ENCODE measurements at regions not wholly inside any gene's neighbourhood (a gene's known extent, or its start where the extent isn't known, plus 50 kb on each side); places are given as distances from the start of the nearest gene placed in this dataset.

GRCh38 chr15:31257286-31257685, 69.3 kb upstream of the KLF13 start:
- Histone ChIP-seq H3K9ac (ENCODE audit: insufficient read length) (no peak overlapping the region), H3K36me3 (ENCODE audit: insufficient read depth, low read length) (no peaks in the 10 kb centered on the region), H3K9me3 (ENCODE audit: low read depth, low read length) (no peaks in the 10 kb centered on the region), H3K4me3 (no peak overlapping the region), H3K27ac (no peak overlapping the region)
- no peak for DNase-seq (ENCODE audit: low read depth, low spot score)
- no peak for TF ChIP-seq FOXP2 (optimal IDR thresholded peaks at IDR 0.05; ENCODE audit: control extremely low read depth, extremely low read length, insufficient read depth)
- TF ChIP-seq POLR2AphosphoS5 (IDR thresholded peaks at IDR 0.05; ENCODE audit: borderline replicate concordance, low read depth, low read length) = no peak
- no peak for TF ChIP-seq EZH2 (IDR thresholded peaks at IDR 0.05)

DNA sequence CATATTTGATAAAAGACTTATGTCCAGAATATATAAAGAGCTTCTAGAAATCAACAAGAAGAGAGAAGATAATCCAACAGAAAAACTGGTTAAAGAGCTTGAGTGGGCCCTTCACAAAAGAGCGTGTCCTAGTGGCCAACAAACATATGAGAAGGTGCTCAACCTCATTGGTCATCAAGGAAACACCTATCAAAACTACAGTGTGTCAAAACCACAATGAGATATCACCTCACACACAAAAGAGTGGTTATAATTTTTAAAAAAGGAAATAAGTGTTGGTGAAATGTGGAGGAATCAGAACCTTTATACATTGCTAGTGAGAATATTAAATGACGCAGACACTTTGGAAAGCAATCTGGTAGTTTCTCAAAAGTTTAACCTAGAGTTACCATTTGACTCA, 68.4 kb upstream of the KLF13 start:
- Histone ChIP-seq H3K9ac (ENCODE audit: insufficient read length) (no peak overlapping the region), H3K4me3 (no peak overlapping the region), H3K9me3 (ENCODE audit: low read depth, low read length) (no peaks in the 10 kb centered on the region), H3K27ac (no peak overlapping the region), H3K36me3 (ENCODE audit: insufficient read depth, low read length) (no peaks in the 10 kb centered on the region)
- TF ChIP-seq POLR2AphosphoS5 (IDR thresholded peaks at IDR 0.05; ENCODE audit: borderline replicate concordance, low read depth, low read length) (no peak), EZH2 (IDR thresholded peaks at IDR 0.05) (no peak), FOXP2 (optimal IDR thresholded peaks at IDR 0.05; ENCODE audit: control extremely low read depth, extremely low read length, insufficient read depth) (no peak)
- no peak for DNase-seq (ENCODE audit: low read depth, low spot score)

- Histone ChIP-seq H3K4me3 (no peak overlapping the region), H3K9me3 (ENCODE audit: low read depth, low read length) (no peaks in the 10 kb centered on the region), H3K27ac (no peak overlapping the region), H3K36me3 (ENCODE audit: insufficient read depth, low read length) (no peaks in the 10 kb centered on the region), H3K9ac (ENCODE audit: insufficient read length) (no peak overlapping the region)
- no peak for DNase-seq (ENCODE audit: low read depth, low spot score)
- TF ChIP-seq POLR2AphosphoS5 (IDR thresholded peaks at IDR 0.05; ENCODE audit: borderline replicate concordance, low read depth, low read length) = no peak
- no peak for TF ChIP-seq FOXP2 (optimal IDR thresholded peaks at IDR 0.05; ENCODE audit: control extremely low read depth, extremely low read length, insufficient read depth)
- no peak for TF ChIP-seq EZH2 (IDR thresholded peaks at IDR 0.05)
Observed at GRCh38 chr15:31259562-31260252, 66.9 kb upstream of the KLF13 start.

GRCh38 chr15:31260646-31261265, 65.9 kb upstream of the KLF13 start:
- Histone ChIP-seq H3K9me3 (ENCODE audit: low read depth, low read length) (no peaks in the 10 kb centered on the region), H3K4me3 (no peak overlapping the region), H3K36me3 (ENCODE audit: insufficient read depth, low read length) (no peaks in the 10 kb centered on the region), H3K9ac (ENCODE audit: insufficient read length) (no peak overlapping the region), H3K27ac (no peak overlapping the region)
- TF ChIP-seq FOXP2 (optimal IDR thresholded peaks at IDR 0.05; ENCODE audit: control extremely low read depth, extremely low read length, insufficient read depth) = no peak
- no peak for TF ChIP-seq POLR2AphosphoS5 (IDR thresholded peaks at IDR 0.05; ENCODE audit: borderline replicate concordance, low read depth, low read length)
- TF ChIP-seq EZH2 (IDR thresholded peaks at IDR 0.05) = no peak
- no peak for DNase-seq (ENCODE audit: low read depth, low spot score)

DNA sequence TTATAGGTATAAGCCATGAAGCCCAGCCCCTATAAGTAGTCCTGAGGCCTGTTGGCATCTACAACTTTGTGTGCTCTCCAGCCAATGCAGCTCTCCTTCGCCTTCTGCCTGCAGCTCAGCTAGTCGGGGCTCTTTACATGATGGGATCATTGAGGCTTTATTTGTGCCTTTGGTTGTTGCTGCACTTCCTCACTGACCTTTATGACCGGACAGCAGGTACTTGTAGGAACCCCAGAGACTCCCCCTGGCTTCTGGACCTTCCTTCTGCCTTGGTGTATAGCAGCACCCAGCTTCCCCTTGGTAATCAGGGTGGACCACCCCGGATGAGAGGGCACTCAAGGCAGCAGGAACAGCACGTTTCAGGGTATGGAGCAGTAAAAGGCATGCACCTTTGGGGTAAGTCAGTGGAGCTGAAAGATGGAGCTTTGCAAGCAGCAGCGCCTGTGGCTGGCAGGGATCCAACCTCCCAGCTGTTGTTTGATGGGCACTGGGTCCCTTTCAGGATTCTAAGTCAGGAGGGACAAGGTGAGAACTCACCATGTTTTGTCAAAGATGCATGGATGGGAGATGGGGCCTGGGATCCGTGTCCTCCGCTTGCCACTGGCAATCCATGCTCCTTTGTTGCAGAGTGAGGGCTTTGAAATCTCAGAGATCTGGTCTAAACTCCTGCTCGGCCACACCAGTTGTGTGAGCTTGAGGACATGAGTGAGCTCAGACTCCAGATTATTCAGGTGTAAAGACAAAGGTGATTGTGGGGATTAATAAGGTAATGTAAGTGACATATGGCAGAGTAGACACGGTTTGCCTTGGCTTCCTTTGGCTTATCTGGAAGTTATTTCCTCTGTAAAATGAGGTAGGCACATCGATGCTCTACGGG, 65.1 kb upstream of the KLF13 start:
- H3K27ac ChIP-seq = no peak overlapping the region
- no peak for DNase-seq (ENCODE audit: low read depth, low spot score)
- TF ChIP-seq EZH2 (IDR thresholded peaks at IDR 0.05) = no peak
- no peak overlapping the region for H3K4me3 ChIP-seq
- H3K36me3 ChIP-seq (ENCODE audit: insufficient read depth, low read length) = no peaks in the 10 kb centered on the region
- no peak overlapping the region for H3K9ac ChIP-seq (ENCODE audit: insufficient read length)
- H3K9me3 ChIP-seq (ENCODE audit: low read depth, low read length) = no peaks in the 10 kb centered on the region

- H3K27ac ChIP-seq = no peak overlapping the region
- no peak overlapping the region for H3K4me3 ChIP-seq
- no peaks in the 10 kb centered on the region for H3K9me3 ChIP-seq (ENCODE audit: low read depth, low read length)
- no peak for DNase-seq (ENCODE audit: low read depth, low spot score)
- no peaks in the 10 kb centered on the region for H3K36me3 ChIP-seq (ENCODE audit: insufficient read depth, low read length)
- no peak overlapping the region for H3K9ac ChIP-seq (ENCODE audit: insufficient read length)
- TF ChIP-seq FOXP2 (optimal IDR thresholded peaks at IDR 0.05; ENCODE audit: control extremely low read depth, extremely low read length, insufficient read depth) (no peak), EZH2 (IDR thresholded peaks at IDR 0.05) (no peak), POLR2AphosphoS5 (IDR thresholded peaks at IDR 0.05; ENCODE audit: borderline replicate concordance, low read depth, low read length) (no peak)
Observed at GRCh38 chr15:31262143-31262530, 64.5 kb upstream of the KLF13 start.

GRCh38 chr15:31262901-31263671, 63.5 kb upstream of the KLF13 start:
- Histone ChIP-seq H3K27ac (no peak overlapping the region), H3K9ac (ENCODE audit: insufficient read length) (no peak overlapping the region), H3K4me3 (no peak overlapping the region), H3K36me3 (ENCODE audit: insufficient read depth, low read length) (no peaks in the 10 kb centered on the region), H3K9me3 (ENCODE audit: low read depth, low read length) (no peaks in the 10 kb centered on the region)
- TF ChIP-seq POLR2AphosphoS5 (IDR thresholded peaks at IDR 0.05; ENCODE audit: borderline replicate concordance, low read depth, low read length) (no peak), EZH2 (IDR thresholded peaks at IDR 0.05) (no peak), FOXP2 (optimal IDR thresholded peaks at IDR 0.05; ENCODE audit: control extremely low read depth, extremely low read length, insufficient read depth) (no peak)
- DNase-seq (ENCODE audit: low read depth, low spot score) = no peak

Measured in SK-N-MC (cell line).